Cardiac septum (tissue), 1 donor: ENCODE measurements at regions not wholly inside any gene's neighbourhood (a gene's known extent, or its start where the extent isn't known, plus 50 kb on each side); places are given as distances from the start of the nearest gene placed in this dataset.

Experiments
- DNase-seq: peaks from one replicate; pipeline ENCODE4 v3.0.0-alpha.2; 2020; ENCODE audit warnings: low spot score
- intact Hi-C: fragments of 100-400 bp; cut with DNase I; formaldehyde crosslinking; loops from one replicate; pipeline ENCODE4 v1.14.0; 2022
- donor health status: DM: no; HTN: no; CAD: no.

GRCh38 chr4:140316799-140317198 lies 56.6 kb upstream of the SCOC start:
- DNase-seq = no peak
- intact Hi-C loops = no loop called here

DNA sequence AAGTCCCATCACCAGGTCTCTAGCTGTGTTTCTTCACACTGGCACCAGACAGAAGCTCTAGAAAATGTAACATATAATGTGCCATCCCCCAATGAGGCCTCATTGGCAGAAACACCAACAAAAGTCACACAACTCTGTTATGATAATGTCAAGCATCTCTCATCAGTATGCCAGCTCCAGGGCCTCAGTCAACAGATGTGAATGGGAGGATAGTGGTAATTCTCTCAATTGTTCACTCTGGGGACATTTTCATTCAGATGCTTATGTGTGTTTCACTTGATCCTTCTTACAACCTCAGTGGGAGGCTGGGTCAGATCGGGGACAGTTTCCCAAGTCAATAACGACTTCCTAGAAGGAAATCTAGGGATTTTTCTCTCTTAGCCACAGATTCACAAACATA lies 57.5 kb upstream of the SCOC start:
- intact Hi-C loops = no loop called here
- no peak for DNase-seq

GRCh38 chr4:140315438-140315837 lies 58.0 kb upstream of the SCOC start:
- intact Hi-C loops = no loop called here
- DNase-seq = no peak

DNA sequence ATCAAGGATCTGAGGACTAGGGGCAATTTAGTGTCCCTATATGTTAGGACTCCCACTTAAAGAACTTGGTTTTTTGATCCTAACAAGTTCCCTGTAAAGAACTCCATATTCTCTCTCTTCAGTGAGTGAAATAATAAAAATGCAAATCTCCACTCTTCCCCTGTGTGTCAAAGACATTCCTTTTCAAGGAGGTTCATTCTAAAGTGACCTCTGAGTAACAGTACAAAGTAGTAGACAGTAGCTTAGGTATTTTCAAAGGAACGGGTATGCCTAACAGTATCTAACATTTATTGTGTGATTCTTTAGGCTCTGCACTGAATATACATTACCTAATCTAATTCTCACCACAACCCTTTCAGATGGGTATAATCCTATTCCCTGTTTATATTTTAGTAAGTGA lies 58.4 kb upstream of the SCOC start:
- intact Hi-C loops = no loop called here
- DNase-seq = no peak

- intact Hi-C loops = no loop called here
- no peak for DNase-seq
These were observed 61.3 kb upstream of the SCOC start for GRCh38 chr4:140312100-140312499.

DNA sequence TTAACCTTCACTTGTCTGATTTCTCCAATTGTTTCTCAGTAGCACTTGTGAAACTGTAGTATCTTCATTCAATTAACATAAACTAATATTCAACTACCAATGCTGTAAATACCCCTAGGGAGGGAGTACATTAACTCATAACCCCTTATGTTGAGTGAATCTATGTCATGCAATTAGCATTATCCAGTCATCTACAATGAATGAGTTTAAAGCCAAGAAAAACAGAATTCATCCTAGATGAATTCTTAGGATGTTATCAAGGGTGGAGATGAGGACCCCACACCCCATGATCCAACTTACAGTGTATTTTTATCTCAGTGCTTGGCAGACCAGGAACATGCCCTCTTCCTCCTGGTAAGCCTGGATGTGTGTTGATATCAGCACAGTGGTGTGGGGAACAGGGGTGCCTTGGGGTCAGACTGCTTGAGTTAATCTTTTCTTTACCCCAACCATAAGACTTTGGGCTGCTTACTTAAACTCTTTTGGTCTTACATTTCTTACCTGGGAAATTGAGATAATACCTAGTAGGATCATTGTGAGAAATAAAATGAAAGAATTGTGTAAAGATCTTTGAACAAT lies 62.1 kb upstream of the SCOC start:
- no peak for DNase-seq
- intact Hi-C loops = no loop called here

- DNase-seq = no peak
- intact Hi-C loops = loop anchor here (5.0 kb wide), 1 partner anchor 157 kb away; the partner anchor contains the start of gene MAML3
These were observed 64.1 kb upstream of the SCOC start for GRCh38 chr4:140309124-140309870.

- intact Hi-C loops = loop anchor here (5.0 kb wide), 1 partner anchor 156 kb away; the partner anchor contains the start of gene MAML3
- DNase-seq = peak; percentile 83
These were observed 64.9 kb upstream of the SCOC start for GRCh38 chr4:140308366-140309123.

- no peak for DNase-seq
- intact Hi-C loops = loop anchor here (5.0 kb wide), 1 partner anchor 153 kb away; the partner anchor contains the start of gene MAML3
These were observed 68.4 kb upstream of the SCOC start for GRCh38 chr4:140305053-140305452.

- no peak for DNase-seq
These were observed 69.1 kb upstream of the SCOC start for GRCh38 chr4:140304346-140304745.

DNA sequence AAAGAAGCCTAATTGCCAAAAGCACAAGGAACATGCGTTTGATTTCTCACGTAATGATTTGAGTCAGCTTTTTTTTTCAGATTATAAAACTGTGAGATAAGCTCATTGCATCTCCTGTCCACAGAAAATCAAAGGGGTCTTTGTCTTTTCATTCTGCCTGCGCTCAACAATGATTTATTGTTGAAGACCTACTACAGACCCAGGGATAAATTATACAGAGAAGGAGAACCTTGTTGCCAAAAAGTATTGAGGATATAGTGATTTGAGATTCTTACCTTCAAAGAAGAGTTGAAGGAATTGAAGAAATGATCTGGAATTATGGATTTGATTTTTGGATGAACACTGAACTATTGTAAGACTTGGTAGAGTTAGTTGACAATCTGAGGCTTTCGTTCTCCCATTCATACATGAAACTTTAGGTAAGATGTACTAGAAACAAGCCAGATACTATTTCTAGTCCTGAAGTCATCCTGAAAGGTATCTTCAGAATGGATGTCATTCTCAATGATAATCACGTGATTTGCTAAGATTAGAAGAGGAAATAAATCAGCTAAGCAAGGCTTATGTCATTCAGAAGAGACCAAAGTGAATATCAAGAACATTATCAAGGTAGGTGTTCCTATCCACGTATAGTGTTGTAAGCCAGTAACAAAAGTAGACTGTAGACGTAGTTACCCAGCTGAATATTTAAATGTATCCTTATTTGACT lies 71.1 kb upstream of the SCOC start:
- intact Hi-C loops = no loop called here
- no peak for DNase-seq

More at GRCh38 chr4:140304346-140304745, 69.1 kb upstream of the SCOC start:
- intact Hi-C loops = no loop called here

DNA sequence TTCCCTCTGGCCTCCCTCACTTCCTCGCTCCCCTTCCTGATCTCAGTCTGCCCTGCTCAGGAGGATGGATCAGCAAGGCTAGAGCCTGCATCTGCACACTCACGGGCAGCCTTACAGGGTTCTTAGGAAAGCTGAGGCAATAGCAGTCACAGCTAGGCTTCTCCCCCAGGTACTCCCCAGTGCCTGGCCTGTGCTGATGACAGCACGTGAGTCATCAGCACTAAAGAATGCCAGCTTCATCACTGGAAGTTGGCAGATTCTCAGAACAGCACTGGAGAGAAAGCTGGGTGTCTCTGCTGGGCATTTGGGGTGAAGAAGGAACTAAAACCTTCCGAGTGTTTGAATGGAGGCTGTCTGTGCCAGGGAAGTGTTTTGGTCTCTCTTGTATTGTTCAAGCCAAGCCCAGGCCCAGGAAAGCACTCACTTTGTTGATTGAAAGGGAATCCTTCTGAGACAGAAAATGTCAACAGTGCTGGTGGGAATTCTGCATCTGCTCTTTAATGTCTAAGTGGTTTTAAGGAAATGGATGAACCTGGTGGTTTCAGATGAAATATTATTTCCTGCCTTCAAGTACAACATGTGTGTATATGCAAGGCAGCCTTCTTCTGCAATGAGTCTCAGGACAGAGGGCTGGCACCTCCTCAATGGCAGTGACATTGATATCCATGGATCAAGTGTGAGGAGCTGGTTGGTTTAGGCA lies 73.0 kb upstream of the SCOC start:
- intact Hi-C loops = no loop called here
- DNase-seq = no peak

DNA sequence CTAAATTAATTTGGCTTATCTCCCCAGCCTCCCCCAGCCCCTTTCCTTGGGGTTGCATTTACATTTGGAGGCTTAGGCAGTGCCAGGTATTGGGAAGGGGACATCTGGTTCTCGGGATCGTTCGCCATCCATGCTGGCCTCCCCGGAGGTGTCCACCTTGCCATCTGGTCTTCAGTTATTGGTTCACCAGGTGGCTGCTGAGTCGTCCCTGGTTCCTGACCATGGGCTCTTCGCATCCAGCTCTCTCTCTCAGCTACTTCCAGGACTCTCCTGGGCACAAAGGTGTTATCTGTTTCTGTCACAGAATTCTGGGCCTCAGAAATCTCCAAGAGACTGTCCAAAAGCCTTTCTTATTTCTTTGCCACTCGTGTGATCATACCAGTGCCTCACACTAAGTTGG lies 75.4 kb upstream of the SCOC start:
- no peak for DNase-seq
- intact Hi-C loops = no loop called here

DNA sequence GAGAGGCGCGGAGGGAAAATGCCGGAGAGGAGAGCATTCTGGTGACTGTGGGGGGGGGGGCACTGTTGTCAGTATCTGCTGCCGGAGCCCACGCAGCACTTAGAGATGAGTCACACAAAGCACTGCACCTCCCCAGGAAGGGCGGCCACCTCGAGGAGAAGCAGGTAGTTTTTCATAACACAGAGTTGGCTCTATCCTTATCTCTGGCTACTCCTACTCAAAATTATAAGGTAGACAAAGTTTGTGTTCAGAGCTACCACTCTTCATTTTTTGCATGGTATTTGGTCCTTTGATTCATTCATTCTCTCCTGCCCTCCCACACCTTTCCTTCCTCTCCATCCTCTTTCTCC lies 76.2 kb upstream of the SCOC start:
- DNase-seq = no peak
- intact Hi-C loops = no loop called here

DNA sequence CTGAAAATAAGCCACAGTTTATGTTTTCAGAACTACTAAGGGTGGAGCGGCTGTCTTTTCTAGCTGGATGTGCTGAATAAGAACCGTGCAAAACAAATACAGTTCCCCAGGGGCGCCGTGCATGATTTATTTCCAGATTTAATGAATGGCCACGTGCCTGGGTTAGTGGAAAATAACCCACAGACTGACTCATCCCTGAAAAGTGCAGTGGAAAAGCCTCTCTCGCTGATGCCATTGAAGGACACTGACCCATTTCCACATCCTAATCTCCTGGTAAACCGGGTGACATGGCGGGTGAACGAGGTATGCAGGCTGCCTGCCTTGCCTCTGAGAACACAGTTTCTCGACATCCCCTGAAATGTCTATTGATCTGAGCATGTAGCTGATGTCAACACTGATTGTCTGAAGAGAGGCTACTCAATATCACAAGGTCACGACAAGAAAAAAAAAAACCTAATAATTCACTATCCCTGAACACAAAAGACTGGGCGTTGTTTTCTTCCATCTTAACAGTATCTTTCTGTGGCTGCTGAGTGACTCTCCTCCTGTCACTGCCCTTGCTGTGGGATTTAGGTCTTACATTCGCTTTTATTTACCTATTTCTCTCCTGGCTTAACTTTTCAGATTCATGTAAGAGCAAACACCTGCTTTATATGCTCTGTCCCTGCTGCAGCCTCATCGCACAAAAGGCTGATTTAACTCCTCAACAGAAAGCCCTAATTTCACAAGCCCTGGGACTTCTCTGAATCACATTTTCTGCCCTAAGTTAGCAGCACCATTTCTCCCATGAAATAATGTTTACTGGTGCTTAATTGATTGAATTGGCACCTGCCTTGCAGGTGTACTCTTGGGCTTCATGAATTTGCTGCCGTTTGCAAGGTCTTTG lies 76.9 kb upstream of the SCOC start:
- DNase-seq = no peak
- intact Hi-C loops = no loop called here

DNA sequence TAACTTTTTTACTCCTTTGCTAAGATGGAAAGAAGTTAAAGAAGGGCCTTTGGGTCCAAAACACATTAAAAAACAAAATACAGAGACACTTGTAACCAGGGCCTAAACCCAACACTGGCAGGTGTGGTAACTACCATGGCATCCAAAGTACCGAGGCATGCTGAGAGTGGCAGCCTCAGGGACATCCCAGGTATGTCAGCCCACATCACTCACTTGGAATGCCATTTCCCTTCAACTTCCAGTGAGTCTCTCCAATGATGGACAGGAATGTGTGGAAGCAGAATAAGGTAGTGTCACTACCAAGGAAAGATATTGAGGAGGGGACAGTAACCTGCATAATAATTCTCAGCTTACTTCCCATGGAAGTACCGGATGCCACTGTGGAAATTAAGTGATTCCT lies 79.5 kb upstream of the SCOC start:
- no peak for DNase-seq
- intact Hi-C loops = no loop called here

- intact Hi-C loops = no loop called here
- no peak for DNase-seq
These were observed 82.2 kb upstream of the SCOC start for GRCh38 chr4:140291259-140291658.

DNA sequence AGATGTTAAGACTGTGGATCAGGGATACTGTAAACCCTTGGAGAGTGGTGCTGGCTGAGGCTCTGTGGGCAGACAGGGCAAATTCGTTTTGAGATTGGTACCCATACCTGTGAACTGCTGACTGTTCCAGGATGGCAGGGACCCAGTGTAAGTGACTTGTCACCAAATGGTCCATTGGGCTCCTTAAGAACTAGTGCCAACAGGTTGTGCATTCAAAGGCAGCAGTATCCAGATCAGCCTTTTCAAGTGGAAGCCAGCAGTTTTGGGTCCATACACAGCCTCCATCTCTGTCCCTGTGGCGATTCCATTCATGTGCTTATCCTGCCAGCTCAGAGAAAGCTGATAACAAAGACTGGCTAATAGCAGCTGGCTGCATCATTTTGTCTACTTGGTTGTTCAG lies 84.0 kb upstream of the SCOC start:
- intact Hi-C loops = no loop called here
- no peak for DNase-seq

DNA sequence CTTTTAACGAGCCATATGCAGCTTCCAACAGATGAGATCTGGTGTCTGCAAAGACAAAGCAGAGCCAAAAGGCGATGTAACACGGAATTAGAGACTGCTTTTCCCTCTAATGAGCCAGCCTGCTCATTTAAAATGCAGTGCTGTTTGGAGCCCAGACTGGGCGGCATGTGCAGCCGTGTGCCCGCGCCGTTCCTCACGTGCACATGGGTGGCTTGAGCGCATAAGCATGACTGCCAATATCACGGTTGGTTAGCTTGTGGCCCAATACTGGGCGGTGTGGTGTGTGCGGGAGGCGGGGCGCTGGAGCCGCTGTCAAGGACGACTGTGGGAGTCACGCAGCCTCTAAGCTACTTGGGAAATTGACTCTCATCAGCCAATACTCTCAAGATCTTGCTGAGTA lies 87.0 kb upstream of the SCOC start:
- no peak for DNase-seq
- intact Hi-C loops = no loop called here
